ENCODE measurements at regions not wholly inside any gene's neighbourhood (a gene's known extent, or its start where the extent isn't known, plus 50 kb on each side); places are given as distances from the start of the nearest gene placed in this dataset.

DNA sequence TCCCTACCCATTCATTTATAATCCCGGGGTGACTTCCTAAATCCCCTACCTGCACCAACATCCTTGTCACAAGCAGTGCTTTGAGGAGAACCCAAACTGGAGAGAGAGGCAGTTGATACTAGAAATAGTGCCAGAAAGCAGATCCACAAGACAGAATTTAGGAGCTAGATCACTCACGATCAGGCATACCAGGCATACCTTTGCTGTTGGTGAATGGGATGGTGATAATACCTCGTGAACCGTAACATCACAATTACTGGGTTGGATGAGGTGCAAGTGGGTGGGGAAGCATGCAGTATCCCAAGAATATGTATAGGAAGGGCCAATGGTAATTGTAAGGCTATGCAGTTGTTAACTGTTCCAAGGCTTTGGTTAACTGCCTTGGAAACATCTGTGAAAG lies 129.3 kb downstream of the TMA16 start:
- DNase-seq = no peak

DNA sequence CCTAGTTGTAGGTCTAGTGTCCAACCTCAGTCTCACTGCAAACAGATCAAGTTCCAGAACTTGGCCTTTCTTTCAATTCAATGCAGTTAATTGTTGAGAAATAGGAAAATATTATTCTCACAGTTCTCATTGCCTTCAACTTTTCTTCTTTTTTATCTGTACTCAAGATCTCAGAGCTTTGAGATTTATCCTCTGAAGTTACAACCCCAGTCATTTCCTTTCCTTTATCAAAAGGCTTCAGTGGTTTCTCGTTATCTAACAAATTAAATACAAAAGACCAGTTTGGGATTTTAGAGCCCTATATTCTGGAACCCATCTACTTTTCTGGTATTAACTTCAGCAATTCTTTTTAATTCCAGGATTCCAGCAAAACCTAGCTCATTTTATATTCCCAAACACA lies 130.2 kb downstream of the TMA16 start:
- DNase-seq = no peak

DNA sequence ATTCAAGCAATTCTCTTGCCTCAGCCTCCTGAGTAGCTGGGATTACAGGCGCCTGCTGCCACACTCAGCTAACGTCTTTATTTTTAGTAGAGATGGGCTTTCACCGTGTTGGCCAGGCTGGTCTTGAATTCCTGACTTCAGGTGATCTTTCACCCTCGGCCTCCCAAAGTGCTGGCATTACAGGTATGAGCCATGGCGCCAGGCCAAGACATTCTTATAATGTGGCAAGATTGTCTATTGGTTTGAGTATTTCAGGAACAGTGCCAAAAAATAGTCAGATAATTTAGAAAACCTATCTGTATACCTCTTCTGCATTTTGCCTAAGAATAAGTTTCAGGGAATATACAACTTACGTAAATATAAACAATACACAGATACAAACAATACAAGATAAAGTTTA lies 136.8 kb downstream of the TMA16 start:
- DNase-seq = no peak

DNA sequence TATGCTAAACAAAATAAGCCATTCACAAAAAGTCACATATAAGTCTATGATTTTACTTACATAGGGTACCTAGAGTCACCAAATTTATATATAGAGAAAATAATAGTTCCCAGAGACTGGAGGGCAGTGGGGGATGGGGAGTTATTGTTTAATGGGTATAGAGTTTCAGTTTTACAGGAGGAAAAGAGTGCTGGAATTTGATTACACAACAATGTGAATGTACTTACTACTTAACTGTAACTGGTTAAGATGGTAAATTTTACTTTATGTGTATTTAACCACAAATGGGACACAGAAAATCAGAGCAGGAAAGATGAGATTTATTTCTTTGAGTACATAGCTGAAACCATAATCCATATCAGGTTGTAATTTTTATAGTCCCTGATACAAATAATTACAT lies 144.4 kb downstream of the TMA16 start:
- DNase-seq = no peak

DNA sequence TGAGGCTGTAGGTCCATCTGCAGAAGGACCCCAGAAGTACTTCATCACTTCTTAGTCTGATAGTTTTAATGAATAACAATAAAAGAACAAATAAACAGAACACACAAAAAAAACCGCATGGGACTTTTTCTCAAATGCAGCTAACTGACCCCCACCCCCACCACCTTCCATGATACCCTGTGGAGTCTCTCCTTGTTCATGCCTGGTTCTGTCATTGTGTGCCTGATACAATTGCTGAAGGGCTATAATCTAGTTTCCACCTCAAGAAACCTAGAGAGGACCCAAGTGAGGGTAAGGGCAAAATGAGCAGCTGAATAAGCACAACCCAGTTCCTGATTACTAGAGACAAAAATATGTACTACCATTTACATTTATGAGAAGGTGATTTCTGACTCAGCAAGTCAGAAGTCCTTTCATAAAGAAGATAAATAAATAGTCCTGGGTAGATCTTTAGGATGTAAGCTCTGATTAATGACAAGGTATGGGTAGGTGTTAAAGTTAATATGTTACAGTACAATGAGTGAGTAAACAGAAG lies 155.1 kb downstream of the TMA16 start:
- no peak for DNase-seq

DNA sequence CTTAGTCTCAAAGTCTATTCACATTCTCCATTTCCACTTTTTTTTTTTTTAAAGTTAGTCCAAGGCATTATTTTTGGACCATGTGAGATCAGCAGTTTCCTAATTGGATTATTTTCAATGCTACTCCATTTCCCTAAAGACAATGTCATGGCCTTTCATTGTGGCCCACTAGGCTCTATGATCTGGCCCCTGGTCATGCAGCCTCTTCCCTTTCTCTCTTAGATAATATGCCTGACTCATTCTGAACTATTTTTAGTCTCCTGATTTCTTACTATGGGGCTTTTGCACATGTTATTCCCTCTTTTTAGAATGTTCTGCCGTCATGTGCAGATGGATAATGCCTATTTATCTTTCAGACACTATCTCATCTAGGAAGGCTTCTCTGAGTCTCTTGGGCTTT lies 157.3 kb downstream of the TMA16 start:
- no peak for DNase-seq

DNA sequence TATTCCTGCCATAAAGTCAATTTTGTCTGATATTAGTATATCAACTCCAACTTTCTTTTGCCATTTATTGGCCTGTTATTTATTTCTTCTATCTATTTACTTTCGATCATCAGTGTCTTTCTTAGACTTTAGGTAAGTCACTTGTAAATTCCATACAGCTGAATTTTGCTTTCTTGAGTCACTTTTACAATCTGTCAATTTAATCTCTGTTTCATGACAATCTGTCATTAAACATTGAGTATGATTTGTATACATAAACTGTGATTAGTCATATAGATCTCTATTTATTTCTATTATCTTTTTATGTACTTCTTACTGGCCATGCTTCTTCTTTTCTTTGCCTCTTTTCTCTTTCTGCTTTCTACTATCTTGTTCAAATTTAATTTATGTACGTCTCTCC lies 160.1 kb downstream of the TMA16 start:
- DNase-seq = no peak

DNA sequence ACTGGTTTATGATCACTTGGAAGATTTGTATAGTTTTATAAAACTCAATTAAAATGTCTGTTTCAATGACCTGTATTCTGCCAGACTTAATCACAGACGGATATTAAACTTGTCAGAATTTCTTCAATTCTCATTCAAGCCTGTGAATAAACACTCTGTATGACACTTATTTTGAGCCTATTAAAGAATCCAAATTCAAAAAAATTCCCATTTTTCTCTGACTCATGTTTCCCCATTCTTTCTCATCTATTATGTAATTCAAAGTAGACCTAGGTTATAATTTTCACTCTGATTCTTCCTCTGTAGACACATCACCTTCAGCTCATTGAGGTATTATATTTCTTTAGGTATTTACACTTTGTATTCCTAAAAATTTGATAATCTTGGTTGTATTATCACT lies 166.1 kb downstream of the TMA16 start:
- DNase-seq = no peak

DNA sequence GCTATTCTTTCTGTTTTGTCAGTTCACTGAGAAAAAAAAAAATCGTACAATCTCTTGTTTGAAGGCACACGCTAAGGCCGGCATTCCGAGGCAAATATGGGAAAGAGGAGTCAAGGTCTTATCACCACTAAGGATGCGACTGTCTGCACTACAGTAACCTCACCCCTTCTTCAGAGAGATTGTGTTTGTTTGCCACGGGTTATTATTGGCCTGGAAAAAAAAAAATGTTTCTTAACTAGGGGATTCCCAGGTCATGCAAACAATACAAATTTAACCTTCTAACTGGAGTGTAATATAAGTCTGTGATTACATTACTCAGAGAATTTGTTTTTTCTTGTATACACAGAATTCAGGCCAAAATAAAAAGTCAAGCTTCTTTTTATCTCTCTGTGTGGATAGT lies 168.3 kb downstream of the TMA16 start:
- DNase-seq = no peak

DNA sequence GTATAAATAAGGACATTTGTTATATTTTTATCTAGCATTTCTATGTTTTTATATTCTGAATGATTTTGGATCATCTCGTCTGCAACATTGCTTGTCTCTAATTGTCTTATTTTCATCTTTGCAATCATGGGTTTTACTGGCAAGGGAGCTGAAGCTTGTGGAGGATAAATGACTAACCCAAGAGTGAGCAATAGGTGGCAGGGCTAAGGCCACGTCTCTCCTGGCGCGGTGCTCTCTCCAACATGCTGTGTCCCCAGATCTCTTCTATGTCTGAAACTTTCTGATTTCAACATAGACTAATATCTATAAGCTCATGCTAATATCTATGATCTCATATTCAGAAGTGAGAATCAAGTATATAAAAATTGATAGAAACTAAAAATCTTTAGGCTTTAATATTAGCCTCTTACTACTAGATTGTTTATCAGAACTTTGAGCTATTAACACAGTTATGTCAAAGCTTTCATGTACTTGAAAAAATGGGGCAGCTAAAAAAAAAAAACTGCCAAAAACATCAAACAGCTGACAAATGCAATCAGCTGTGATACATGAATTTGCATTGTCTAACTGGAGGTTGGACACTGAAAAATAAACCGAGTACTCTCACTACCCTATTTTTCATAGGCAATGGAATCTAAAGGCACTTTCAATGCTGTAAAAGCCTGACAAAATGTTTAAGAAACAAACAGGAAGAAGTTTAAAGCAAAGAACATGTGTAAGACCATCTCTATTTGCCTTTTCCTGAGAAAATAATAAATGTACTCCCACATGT lies 169.2 kb downstream of the TMA16 start:
- no peak for DNase-seq

DNA sequence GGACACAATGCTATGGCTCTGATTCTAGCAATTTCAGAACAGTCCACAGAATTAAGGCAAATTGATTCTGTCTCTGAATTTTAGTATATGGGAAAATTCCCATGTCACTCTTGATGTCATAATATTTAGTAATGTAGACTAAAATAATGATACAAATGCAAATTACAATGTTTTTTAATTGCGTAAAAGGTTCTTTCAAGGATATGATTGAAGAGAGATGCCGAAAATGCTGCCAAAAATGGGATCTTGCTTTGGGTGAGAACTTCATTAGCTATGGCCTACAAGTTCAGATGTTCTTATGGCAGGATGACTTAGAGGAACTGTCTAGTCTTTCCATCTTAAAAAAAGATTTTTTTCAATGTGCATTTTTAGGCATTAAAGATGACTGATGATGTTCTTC lies 170.6 kb downstream of the TMA16 start:
- no peak for DNase-seq

DNA sequence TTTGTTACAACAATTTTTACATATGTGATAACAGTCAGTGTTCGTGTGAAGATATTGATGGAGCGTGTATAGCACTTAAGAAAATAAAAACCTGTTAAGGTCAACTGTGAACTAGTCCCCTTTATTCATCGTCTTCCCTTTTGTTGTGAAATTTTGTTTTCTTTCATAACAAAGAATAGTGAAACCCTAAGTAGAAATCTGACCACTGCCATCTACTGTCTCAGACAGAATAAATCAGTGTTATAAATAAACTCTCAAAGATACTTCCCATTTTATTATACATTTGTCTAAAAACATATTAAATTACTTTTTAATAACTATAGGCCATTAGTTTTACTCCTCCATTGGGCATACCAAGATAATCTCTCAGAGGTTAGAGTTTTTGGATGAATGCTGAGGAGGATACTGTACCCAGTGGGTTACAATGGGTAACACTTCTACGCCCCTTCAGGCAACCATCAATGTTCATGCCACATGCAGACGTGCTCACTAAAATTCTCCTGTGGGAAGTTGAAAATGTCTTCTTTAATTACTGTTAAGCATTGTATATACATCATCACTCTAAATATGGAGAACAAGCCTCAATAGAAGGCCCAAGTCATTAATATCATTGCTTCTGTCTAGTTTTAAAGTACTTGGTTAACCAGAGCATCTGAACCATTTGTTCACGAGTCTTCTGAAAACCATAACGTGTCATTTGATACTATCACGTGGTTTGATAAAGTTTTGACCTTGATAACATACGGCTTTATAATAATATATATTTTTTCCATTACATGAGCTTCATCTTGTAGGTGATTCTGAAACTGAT lies 171.2 kb downstream of the TMA16 start:
- DNase-seq = no peak

DNA sequence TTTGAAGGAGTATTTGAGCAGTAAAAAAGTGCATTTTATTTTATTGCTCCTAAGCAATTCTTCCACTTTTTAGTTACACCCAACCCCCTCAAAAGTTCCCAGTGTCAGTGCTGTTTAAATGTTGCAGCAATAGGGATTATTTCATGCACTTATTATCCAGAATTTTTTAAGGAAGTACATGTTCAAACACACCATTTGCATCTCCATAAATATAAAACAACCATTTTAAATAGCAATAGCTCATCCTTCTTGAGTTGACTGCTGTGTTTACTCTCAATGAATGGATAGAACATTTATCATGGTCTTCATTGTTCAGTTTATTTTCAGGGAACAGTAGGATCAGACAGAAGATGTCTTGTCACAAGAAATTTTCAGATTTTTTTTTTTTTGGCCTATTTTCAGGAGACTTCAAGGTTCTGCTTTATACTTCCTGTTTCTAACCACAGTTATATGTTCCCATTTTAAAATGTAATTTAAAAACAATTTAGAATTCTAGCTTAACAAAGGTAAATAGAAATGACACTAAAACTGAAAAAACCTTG lies 171.9 kb downstream of the TMA16 start:
- DNase-seq = no peak

DNA sequence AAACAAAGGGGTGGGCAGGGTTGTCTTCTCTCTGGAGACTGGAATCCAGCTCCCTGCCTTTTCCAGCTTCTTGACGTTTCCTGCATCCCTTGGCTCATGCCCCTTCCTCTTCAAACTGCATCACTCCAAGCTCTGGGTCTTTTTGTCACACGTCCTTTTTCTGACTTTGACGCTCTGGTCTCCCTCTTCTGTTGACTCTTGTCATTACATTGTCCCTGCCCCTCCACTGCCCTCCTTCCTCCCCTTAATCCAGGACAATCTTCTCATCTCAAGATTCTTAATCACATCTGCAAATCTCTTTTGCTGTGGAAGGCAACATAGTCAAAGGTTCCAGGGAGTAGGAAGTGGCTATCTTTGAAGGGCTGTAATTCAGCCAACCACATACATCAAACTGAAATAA lies 178.3 kb downstream of the TMA16 start:
- no peak for DNase-seq

DNA sequence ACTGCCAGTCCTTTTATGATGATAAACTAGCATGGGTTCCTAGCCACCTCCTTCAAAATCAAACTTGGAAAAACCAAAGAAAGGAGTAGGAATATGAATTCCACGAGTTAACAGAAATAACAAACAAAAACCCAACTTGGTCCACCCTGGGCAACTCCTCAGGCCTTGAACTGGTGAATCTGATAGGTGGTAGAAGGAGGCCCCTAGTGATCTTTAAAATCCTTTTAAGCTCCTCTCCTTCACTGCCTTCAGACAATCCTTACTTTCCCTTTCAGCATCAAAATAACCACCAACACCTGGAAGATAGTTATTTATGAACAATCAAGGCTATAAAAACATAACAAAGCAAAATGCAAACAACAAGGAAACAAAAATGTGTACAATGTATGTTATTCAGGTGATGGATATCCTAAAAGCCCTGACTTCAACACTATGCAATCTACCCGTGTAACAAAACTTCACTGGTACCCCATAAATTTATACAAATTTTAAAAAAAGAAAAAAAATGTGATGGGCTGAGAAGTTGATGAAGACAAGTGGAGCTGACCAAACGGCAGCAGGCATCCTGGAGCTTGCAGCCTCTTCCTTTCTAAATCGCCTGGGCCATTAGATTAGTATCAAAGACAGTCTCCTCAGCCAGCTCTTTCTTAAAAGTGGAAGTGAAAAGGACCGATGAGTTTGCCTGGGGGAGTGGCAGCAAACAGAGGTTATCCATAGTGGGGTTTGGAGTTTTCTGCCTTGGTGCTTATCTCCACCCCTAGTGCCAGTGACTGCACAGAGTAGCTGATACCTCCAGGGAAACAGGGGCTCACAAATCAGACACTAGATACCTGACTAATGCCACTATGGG lies 179.6 kb downstream of the TMA16 start:
- DNase-seq = no peak

DNA sequence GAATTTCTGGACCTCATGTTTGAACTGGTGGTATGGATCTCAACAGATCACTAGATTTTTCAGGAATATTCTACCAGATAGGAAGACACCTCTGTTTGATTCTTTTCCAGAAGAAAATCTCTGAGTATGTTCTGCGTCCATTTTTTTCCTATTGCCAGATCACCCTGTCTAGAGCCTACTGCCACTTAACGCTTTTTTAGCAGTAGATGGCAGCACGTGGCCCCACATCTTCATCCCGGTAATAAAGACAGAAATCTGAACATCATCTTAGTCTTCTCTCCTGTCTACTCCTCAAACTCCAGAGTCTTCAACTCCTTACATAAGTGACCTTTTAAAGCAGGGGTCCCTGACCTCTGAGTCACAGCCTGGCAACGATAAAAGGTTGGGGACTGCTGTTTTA lies 184.7 kb downstream of the TMA16 start:
- DNase-seq = no peak

DNA sequence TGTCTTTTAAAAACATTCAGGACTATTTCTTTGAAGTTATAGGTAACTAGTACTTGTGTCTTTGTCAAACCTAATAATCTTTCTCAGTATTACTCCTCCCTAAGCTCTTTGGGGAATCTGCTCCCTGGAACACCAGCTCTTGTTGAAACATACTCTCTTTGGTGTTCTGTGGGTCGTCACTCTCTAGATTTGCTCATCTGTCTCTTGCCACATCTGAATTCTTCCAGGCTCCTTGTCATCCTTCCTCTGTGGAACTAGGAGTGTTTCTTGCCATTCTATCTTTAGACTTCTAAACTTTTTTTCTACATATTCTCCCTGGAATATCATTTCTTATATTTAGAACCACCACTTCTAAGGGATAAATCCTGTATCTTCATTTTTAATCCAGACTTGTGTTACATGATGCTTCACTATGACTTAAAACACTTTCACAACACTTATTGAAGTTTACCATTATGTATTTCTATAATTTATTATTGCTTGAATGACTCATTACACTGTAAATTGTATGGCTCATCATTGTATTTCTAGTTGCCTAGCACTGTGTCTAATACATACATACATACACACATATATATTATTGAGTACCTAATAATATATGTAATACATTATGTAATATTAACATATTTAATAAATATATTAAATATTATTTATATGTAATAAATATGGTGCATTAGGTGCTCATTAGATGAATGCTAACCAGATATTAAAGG lies 186.1 kb downstream of the TMA16 start:
- DNase-seq = no peak

DNA sequence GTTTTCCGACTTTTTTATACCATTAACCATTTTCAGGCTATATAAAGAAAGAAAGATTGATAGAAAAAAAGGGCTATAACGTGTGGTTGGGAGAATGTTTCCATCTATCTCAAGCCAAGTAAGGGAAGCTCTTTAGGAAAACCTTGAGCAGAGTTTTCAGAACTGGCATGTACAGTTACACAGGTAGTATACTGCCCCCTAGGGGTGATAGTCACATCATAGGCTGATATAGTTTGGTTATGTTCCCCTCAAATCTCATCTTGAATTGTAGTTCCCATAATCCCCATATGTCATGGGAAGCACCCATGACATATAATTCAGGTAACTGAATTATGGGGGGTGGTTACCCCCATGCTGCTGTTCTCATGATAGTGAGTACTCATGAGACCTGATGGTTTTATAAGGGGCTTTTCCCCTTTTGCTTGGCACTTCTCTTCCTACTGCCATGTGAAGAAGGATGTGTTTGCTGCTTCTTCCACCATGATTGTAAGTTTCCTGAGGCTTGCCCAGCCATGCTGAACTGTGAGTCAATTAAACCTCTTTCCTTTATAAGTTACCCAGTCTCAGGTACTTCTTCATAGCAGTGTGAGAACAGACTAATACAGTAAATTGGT lies 186.8 kb downstream of the TMA16 start:
- no peak for DNase-seq

DNA sequence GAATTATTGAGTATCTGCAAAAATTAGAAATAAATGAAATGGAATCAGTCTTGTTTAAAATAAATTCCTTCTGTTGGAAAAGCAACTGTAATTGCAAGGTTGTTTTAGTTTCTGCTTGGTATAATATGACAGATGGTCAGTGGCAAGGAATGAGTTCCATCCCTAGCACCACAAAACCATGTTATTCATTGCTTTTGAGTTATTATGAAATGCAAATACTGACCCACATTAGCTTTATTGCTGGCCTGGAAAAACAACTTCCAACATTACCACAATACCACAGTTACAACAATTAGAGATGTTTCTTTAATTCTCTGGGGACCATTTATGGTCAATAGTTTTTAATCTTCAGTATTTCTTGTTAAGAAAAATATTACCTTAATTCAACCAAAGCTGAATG lies 194.4 kb downstream of the TMA16 start:
- no peak for DNase-seq

DNA sequence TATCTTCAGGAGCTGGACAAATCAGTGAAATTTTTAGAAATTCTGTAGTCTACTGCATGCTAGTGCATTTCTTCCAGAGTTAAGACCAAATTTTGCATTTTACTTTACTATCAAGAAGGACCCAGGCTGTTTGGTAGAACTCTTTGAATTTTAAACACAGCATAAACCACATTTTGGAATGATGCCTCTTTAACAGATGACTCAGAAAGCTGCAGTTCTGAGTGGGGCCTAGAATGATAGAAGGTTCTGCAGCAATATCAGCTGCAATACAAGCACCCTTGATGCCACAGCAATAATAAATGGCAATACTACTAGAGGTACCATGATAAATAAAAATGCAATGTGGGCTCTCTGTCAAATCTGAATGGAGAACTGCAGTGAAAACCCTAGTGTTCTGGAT lies 198.7 kb downstream of the TMA16 start:
- DNase-seq = peak; percentile 50

DNA sequence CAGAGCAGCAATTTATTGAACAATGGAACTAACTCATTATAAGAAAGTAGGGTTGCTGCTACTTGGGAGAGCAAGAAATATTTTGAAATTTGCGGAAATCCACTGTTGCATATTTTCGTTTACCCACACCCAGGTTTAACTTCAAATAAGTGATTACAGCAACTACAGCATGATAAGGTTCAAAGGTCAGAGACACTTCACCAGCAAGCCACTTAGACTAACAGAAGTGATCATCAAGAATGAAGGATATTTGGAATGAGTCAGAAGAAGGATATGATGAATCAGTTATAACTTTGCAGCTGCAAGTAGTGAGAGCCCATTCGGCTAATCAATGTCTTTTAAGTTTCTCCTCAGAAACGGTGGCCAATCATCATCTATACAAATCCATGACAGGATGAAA lies 199.3 kb downstream of the TMA16 start:
- DNase-seq = peak; percentile 19

DNA sequence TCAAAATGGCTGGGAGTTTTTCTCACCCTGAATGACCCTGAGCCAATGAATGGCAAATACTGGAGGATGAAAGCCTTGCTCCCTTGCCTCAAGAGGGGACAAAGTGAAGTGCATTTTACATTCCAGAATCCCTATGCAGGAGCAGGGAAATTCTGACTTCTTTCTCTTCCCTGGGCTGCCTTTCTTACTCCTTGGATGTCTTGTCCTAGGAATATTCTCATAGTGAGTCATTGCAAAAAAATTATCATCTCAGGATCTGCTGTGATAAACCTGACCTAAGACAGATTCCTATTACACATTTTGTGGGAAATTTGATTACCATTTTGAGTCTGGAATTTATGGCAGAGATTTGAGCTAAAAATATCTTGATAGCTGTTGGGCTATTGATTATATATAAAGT lies 199.9 kb downstream of the TMA16 start:
- DNase-seq = peak; percentile 70
